HG03060 (cell line): ENCODE measurements at regions not wholly inside any gene's neighbourhood (a gene's known extent, or its start where the extent isn't known, plus 50 kb on each side); places are given as distances from the start of the nearest gene placed in this dataset.

Experiments
- ATAC-seq: cut with Tn5 transposase; IDR thresholded peaks from one replicate; pipeline ENCODE4 v1.9.1; 2021; ENCODE audit warnings: low read depth, moderate number of reproducible peaks; ENCODE audit not compliant: unreplicated experiment

DNA sequence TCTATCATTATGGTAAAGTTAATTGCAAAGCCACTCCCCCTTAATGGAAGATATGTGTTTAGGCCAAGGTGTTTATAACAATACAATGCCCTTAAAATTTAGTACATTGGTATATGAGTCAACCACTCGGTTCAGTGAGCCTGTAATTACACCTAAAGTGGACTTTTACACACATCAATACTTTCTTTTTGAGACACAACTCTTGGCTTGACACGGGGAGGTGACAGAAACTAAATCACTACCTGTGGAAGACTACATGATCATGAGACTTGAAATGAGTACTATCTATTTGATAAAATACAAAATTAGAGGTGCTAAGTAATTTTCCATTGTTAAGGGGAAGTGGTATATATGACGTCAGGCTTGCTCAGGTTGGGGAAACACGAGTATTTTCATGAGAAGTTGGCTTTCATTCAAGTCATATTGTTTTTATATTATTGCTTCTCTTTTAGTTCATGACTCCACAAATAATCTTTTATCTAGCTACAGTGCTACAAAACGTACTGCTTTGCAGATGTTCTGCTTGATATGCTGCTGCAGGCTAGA is 918.3 kb downstream of the ARAP2 start:
- no peak for ATAC-seq

DNA sequence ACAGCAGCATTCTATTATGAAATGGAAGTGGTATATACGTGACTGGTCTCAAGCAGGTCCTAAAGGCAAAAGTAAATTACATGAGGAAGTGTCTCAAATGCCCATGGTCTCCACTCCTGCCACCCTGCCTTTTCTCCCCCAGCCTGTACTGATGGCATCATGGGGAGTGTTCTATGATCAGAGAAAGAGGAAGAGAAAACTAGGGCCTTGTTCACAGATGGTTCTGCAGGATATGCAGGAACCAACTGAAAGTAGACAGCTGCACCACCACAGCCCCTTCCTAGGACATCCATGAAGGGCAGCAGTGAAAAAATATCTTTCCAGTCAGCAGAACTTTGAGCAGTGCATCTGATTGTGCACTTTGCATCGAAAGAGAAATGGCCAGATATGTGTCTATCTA is 901.5 kb downstream of the ARAP2 start:
- no peak for ATAC-seq

DNA sequence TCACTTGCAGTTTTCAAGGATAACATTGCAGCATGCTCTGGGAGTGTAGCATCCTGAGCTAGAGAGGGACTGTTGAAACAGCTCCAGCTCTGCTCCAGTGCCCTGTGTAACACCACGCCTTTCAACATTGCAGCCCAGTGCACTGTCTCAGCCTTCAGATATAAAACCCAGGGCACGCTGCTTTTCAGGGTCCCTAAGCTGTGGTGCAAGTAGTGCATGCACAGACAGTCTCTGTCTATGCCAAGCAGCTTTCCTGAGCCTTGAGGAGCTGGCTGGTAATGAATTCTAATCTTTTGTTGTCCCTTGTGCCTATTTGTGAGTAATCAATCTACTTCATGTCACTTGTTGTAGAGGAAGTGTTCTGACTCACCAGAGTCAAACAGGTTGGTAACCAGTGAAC is 897.0 kb downstream of the ARAP2 start:
- ATAC-seq: no peak

DNA sequence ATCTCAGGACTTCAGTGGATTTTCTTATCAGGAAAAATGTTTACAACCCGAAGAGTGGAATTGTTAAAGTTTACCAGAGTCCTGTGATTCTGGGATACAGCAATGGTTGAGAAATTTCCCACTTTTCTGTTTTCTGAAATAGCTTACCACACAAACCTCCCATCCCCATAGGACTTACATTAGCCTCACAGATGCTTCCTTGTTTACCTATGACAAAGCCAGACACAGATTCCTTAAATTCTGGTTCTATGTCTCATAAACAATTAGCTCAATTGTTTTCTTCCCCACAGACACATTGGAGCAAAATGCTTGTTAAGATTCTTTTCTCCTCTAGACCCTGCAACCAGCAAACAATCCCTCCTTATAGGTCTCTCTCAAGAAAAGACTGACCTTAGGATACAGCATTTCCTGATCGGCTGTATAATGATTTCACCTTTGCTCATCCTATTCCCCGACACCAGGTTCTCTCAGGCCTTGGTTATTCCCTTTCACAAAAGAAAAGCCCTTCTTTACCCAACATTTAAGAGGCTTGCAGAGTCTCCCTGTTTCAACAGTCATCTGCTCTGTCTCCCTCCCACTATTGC is 886.2 kb downstream of the ARAP2 start:
- no peak for ATAC-seq

DNA sequence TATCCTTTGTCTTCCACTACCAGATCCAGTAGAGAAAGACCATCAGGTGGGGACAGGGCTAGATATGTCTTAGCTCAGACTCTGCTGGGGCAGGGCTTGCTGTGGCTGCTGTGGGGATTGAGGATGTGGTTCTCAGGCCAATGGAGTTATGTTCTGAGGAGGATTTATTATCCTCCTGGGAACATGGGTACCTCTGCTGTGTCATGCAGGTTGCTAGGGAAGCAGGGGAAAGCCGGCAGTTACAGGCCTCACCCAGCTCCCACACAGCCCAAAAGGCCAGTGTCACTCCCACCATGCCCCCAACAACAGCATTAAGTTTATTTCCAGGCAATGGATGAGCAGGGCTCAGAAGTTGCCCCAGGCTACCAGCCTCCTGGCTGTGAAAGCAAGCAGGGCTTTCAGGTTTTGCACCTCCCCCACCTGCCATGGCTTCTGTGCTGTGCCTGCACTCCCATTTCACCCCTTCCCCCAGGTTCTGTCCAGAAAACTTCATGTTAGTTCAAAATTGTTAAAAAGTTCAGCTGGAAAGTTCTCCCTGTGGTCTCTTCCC is 879.9 kb downstream of the ARAP2 start:
- ATAC-seq: no peak

DNA sequence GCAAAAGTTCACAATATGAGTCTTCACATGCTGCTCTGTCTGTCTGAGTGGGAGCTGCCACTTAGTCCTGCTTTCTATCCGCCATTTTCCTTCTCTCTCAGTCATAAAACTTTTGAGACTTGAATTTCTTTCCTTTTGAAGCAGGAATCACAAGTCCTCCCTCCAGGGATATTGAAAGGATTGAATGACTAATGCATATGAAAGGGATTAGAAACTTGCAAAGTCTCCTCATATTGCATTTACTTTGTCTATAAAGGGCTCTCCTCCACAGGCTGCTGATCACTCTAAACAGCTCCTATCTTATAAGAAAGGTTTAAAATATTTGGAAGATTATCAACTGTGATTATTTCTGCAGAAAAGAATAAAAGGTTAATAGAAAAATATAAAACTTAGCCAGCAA is 879.1 kb downstream of the ARAP2 start:
- no peak for ATAC-seq

DNA sequence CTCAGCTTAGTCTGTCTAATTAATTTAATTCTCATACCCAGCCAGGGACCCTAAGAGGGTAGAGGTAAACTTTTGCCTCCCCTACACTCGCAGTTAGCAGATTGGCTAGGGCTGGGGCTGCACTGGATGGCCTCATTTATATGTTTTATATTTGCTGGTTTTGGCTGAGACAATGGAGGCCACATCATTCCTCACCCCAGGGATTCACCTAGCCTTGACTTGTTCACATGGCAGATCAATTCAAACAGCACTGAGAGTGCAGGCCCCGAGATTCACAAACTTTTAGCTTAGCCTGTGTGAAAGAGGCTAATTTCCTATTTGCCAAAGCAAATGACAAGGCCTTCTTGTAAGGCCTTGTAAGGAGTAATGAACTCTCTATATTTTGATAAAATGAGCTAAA is 844.4 kb downstream of the ARAP2 start:
- ATAC-seq: no peak

DNA sequence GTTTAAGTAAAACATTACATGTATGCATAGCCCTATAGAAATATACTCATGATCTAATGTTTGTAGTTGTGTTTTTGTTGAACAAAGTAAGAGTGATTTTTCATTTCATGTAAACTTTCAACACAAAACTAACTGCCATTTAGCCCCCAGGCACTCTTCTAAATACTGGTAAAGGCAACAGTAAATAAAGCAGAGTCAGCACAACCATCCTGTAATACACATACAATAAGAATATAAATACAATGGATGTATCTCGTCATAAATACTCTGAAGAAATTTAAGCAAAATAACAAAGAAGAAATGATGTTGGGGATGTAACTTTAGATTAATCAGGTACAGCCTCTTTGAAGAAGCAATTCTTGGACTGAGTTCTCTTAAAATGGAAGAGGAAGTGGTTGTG is 821.2 kb downstream of the ARAP2 start:
- no peak for ATAC-seq

DNA sequence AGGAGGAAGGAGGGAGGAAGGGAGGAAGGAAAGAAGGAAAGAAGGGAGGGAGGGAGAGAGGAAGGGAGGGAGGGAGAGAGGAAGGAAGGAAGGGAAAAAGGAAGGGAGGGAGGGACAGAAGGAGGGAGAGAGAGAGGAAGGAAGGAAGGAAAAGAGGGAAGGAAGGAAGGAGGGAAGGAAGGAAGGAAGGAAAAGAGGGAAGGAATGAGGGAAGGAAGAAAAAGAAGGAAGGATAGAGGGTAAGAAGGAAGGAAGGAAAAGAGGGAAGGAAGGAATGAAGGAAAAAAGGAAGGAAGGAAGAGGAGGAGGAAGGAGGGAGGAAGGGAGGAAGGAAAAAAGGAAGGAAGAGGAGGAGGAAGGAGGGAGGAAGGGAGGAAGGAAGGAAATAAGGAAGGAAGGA is 796.8 kb downstream of the ARAP2 start:
- ATAC-seq: no peak

DNA sequence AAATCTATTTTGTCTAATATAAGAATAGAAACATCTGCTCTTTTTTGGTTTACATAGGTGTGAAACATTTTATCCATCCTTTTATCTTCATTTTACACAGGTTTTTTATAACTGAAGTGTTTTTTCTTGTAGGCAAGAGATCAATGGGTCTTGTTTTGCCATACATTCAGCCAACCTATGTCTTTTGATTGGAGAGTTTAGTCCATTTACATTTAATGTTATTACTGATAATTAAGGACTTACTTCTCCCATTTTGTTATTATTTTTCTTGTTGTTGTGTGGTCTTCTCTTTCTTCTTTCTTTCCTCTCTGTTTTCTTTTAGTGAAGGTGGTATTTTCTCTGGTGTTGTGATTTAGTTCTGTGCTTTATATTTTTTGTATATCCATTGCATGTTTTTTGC is 785.3 kb downstream of the ARAP2 start:
- no peak for ATAC-seq

DNA sequence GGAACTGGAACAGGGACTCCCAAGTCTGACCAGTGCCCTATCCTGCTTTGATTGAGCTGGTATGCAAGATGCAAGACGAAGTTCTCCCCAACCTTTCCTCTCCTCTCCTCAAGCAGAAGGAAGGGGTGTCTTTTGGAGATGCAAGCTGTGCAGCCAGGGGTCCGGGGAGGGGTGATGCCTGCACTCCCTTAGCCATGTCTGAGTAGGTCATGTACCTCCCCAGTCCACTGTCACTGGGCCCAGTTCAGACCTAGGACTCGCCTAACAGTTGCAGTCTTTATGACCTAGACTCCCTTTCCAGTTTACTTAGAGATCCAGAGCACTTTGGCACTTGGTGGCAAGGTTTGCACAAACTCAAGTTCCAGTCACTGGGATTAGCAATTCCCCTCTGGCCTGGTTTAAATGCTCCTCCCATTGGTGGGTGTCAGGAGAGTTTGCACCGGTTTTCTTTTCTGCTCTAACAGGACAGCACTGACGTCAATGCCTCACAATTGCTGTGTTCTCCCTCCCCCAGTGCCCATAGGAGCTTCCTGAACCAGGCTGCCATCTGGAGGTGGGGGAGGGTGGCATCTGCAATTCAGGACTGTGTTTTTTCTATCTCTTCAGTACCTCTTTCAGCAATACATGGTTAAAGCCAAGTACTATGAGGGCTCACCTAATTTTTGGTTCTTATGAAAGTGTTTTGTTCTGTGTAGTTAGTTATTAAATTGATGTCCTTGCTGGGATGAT is 782.2 kb downstream of the ARAP2 start:
- ATAC-seq: no peak

DNA sequence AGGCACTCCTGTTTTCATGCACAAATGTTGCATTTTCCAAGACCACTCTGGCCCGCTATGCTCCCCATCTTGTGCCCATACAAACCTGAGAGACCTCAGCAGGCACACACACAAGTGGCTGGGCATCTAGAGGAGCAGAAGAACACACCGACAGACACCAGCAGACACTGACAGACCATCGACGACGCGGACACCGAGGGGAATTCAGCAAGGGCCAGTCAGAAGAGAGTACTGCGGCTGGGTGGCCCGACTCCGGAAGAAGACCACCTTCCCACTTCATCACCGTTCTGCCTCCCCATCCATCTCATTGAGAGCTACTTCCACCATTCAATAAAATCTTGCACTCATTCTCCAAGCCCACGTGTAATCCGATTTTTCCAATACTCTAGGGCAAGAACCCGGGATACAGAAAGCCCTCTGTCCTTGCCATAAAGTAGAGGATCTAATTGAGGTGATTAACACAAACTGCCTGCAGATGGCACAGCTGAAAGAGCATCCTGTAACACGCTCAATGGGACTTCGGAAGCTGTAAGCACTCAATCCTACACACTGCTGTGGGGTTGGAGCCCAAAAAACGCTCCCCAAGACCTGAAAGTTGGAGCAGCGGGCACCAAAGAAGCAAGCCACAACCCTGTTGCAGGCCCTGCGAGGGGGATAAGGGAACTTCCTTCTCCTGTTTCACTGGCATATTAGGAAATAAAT is 780.9 kb downstream of the ARAP2 start:
- no peak for ATAC-seq

DNA sequence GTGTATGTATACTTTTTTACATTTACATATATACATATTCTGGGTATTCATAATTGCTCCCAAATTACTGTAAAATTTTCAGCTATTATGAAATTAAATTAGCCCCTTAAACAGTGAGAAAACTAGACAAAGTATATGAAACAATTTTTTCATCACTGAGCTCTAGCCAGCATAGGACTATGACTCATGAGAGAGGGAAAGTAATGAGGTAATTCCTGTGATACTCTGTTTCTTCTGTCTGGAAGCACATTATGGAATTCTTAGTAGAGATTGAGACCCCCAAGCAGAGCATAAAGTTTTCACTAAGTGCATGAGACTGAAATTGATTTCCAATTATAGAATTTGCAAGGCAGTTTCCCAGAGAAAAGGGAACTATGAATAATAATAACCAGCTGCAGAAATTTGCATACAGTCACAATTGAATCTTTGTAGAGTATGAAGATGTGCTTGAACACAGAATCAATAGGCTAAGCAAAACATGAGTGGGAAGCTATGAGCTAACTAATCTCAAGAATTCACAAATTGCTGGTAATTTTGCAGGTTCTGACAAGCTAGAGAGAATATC is 779.3 kb downstream of the ARAP2 start:
- ATAC-seq: no peak

DNA sequence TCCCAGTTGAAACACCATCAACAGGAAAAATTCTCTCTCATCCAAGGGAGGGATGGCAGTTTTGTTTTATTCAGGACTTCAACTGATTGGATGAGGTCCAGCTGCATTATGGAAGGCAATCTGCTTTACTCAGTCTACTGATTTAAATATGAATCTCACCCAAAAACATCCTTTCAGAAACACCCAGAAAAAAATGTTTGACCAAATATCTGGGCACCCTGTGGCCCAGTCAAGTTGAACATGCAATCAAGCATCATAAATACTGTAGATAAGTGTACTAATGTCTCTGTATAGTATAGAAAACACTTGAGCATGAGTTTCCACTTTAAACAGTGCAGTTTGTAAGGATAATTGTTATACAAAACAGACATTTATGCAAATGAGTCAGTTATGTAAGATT is 753.2 kb downstream of the ARAP2 start:
- no peak for ATAC-seq

DNA sequence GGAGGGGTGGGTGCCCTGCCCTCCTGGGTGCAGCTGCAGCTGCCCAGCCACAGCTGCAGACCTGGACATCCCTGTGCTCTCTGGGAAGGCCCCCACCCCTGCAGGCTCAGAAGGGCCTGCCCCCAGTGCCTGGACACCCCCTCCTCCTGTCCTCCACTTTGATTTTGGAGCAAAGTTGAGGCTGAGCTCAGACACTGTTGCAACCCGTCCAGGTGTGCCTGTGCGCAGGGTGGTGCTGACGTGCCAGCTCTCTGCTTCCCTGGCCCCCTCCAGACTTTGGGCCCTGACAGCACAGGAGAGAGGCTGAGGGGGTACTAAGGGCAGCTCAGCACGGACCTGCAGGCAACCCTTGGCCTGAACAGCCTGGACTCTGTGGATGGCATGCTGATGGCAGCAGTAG is 750.3 kb downstream of the ARAP2 start:
- no peak for ATAC-seq

DNA sequence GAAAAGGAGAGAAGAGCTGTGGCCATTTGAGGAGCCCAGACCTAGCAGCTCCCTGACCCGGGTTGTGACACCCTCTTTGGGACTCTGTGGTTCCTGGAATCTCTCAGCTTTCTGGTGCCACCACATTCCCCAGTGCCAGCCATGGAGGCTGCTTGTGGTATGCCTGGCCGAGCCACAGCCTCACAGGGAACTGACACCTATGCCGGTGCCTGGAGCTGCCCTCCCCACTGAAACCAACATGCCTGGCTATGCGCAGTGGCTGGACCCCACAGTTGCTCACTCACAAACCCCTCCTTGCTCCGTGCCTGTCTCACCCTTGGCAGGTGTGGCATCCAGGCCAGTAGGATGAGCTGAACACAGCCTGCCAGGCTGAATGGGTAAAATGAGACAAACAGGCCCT is 749.4 kb downstream of the ARAP2 start:
- ATAC-seq: no peak

DNA sequence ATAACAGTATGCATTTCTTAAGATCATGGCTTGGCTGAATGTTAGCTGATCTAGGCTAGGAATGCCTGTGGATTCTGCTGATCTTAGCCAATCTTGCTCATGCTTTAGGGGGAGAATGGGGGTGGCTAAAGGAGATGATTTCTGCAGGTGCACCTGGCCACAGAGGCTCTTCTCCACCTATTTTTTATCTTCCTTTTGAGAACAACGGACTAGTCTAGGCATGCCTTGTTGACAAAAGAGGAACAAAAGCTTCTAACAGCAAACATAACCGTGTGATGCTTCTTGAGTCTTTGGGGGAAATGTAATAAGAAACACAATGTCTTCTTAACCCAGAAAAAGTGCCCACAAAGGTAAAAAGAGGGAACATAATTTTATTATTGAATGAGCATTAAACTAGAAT is 743.5 kb downstream of the ARAP2 start:
- no peak for ATAC-seq

DNA sequence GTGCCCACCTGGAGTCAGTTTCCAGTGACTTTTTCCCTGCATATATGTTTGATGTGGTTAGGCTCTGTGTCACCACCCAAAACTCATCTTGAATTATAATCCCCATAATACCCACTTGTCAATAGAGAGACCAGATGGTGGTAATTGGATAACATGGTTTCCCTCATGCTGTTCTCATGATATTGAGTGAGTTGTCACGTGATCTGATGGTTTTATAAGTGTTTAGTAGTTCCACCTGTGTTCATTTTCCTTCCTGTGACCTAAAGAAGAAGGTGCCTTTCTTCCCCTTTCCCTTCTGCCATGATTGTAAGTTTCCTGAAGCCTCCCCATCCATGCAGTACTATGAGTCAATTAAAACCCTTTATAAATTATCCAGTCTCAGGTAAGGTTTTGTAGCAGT is 740.9 kb downstream of the ARAP2 start:
- ATAC-seq: no peak

DNA sequence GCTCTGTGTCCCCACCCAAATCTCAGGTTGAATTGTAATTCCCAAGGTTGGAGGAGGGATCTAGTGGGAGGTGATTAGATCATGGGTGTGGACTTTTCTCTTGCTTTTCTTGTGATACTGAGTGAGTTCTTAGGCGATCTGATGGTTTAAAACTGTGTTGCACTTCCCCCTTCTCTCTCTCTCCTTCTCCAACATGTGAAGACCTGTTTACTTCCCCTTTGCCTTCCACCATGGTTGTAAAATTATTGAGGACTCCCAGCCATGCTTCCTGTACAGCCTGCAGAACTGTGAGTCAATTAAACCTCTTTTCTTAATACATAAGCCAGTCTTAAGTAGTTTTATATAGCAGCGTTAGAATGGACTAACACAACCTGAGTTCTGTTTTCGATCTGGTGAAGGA is 738.2 kb downstream of the ARAP2 start:
- no peak for ATAC-seq

DNA sequence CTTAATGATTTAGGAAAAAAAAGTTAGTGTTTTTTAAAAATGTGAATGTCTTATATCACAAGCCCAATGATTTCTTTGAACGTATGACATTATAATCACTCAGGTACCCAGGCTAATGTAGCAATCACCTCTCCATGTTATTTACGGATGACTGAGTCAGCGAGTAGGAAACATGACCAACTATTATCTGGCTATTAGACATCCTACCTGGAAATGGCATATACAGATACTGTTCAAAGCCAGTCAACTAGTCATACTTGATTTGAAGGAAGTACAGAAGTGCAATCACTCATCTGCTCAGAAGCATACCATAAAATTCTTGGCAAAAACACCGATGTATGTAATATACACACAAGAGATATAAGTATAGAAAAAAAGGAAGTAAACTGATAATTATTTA is 732.5 kb downstream of the ARAP2 start:
- no peak for ATAC-seq

DNA sequence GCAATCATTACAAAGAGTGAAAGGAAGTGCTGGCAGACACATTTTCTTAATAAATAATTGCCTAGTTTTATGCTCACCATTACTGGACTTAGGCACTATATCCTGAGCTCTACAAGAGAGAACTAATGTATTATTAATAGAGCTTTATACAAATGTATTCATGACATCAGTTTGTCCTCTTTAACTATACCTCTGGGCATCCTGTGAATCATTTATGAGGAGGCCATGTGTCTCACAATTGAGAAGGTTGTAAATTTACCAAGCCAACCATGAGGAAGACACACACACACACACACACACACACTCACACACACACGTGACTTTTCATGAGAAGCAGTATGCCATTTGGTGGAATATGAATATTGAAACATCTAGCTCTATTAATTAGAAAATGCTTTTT is 728.2 kb downstream of the ARAP2 start:
- no peak for ATAC-seq
